ENCODE measurements at regions not wholly inside any gene's neighbourhood (a gene's known extent, or its start where the extent isn't known, plus 50 kb on each side); places are given as distances from the start of the nearest gene placed in this dataset.

GRCh38 chr2:43011158-43011491 lies 215.3 kb downstream of the ZFP36L2 start:
- Histone ChIP-seq H2AK5ac (ENCODE audit: low read depth, low read length) (no peak overlapping the region), H3K9ac (ENCODE audit: low read depth, low read length, poor library complexity) (no peak overlapping the region), H3K27me3 (ENCODE audit: control insufficient read depth in 3 of 3, insufficient read depth in 3 of 3, low read depth in 1 of 3, low read length in 3 of 3) (no peaks in the 10 kb centered on the region), H3K14ac (ENCODE audit: low read length) (no peak overlapping the region), H2BK15ac (ENCODE audit: low read length) (no peak overlapping the region), H4K91ac (ENCODE audit: low read depth, low read length, poor library complexity) (no peak overlapping the region), H3K4ac (ENCODE audit: low read length) (no peak overlapping the region), H2BK12ac (ENCODE audit: low read length) (no peak overlapping the region), H3K79me1 (ENCODE audit: low read depth, low read length) (no peaks in the 10 kb centered on the region), H3K4me1 (ENCODE audit: control insufficient read depth in 2 of 2, insufficient read depth in 1 of 2, low read depth in 1 of 2, low read length in 2 of 2) (peaks cover 5 to 8% of the 10 kb centered on the region in 2 donors), H3K4me2 (ENCODE audit: insufficient read depth, low read length, poor library complexity, severe bottlenecking) (no peak overlapping the region), H3K23ac (ENCODE audit: low read depth, low read length, poor library complexity) (no peak overlapping the region), H2BK120ac (ENCODE audit: low read depth, low read length) (no peak overlapping the region), H2AFZ (ENCODE audit: low read length) (peak overlapping the region; percentile 33), H3K18ac (ENCODE audit: low read length) (no peak overlapping the region), H3K36me3 (replicated peaks in 1 of 2; ENCODE audit: control insufficient read depth in 2 of 2, insufficient read depth in 2 of 2, low read length in 2 of 2) (no peaks in the 10 kb centered on the region), H3K4me3 (ENCODE audit: low read length in 2 of 2) (no peak overlapping the region), H3K9me3 (replicated peaks in 1 of 2; ENCODE audit: control insufficient read depth in 2 of 2, insufficient read depth in 1 of 2, low read depth in 1 of 2, low read length in 2 of 2) (peaks cover 0 to 4% of the 10 kb centered on the region in 2 donors), H3K27ac (replicated peaks; ENCODE audit: low read length) (no peak overlapping the region), H2BK5ac (ENCODE audit: low read length) (no peak overlapping the region), H4K8ac (ENCODE audit: low read depth, low read length) (no peak overlapping the region)
- DNase-seq (ENCODE audit: low spot score): no peak
- no CpG with 5 or more reads among the region's 1 CpG for WGBS, 2 donors (ENCODE audit: extremely low coverage in 2 of 2, insufficient read length in 2 of 2, insufficient replicate concordance in 1 of 2)

GRCh38 chr2:43010438-43011157 lies 215.8 kb downstream of the ZFP36L2 start:
- no peak overlapping the region for H3K4me2 ChIP-seq (ENCODE audit: insufficient read depth, low read length, poor library complexity, severe bottlenecking)
- H3K27me3 ChIP-seq (ENCODE audit: control insufficient read depth in 3 of 3, insufficient read depth in 3 of 3, low read depth in 1 of 3, low read length in 3 of 3): no peaks in the 10 kb centered on the region
- peaks cover 0 to 4% of the 10 kb centered on the region in 2 donors for H3K9me3 ChIP-seq (replicated peaks in 1 of 2; ENCODE audit: control insufficient read depth in 2 of 2, insufficient read depth in 1 of 2, low read depth in 1 of 2, low read length in 2 of 2)
- no peak for DNase-seq (ENCODE audit: low spot score)
- H3K23ac ChIP-seq (ENCODE audit: low read depth, low read length, poor library complexity): no peak overlapping the region
- no peak overlapping the region for H2BK5ac ChIP-seq (ENCODE audit: low read length)
- H4K8ac ChIP-seq (ENCODE audit: low read depth, low read length): no peak overlapping the region
- H2AK5ac ChIP-seq (ENCODE audit: low read depth, low read length): no peak overlapping the region
- no peak overlapping the region for H2BK15ac ChIP-seq (ENCODE audit: low read length)
- no peak overlapping the region for H2BK12ac ChIP-seq (ENCODE audit: low read length)
- peak overlapping the region; percentile 33 for H2AFZ ChIP-seq (ENCODE audit: low read length)
- no peak overlapping the region for H3K14ac ChIP-seq (ENCODE audit: low read length)
- H3K36me3 ChIP-seq (replicated peaks in 1 of 2; ENCODE audit: control insufficient read depth in 2 of 2, insufficient read depth in 2 of 2, low read length in 2 of 2): no peaks in the 10 kb centered on the region
- no peak overlapping the region for H3K9ac ChIP-seq (ENCODE audit: low read depth, low read length, poor library complexity)
- H2BK120ac ChIP-seq (ENCODE audit: low read depth, low read length): no peak overlapping the region
- H4K91ac ChIP-seq (ENCODE audit: low read depth, low read length, poor library complexity): no peak overlapping the region
- no peak overlapping the region for H3K4me3 ChIP-seq (ENCODE audit: low read length in 2 of 2)
- H3K18ac ChIP-seq (ENCODE audit: low read length): no peak overlapping the region
- H3K79me1 ChIP-seq (ENCODE audit: low read depth, low read length): no peaks in the 10 kb centered on the region
- no peak overlapping the region for H3K27ac ChIP-seq (replicated peaks; ENCODE audit: low read length)
- WGBS, 2 donors (ENCODE audit: extremely low coverage in 2 of 2, insufficient read length in 2 of 2, insufficient replicate concordance in 1 of 2): no CpG with 5 or more reads among the region's 5 CpGs
- peaks cover 5 to 8% of the 10 kb centered on the region in 2 donors for H3K4me1 ChIP-seq (ENCODE audit: control insufficient read depth in 2 of 2, insufficient read depth in 1 of 2, low read depth in 1 of 2, low read length in 2 of 2)
- H3K4ac ChIP-seq (ENCODE audit: low read length): no peak overlapping the region

GRCh38 chr2:43009448-43009847 lies 217.0 kb downstream of the ZFP36L2 start:
- Histone ChIP-seq H3K79me1 (ENCODE audit: low read depth, low read length) (no peaks in the 10 kb centered on the region), H2BK12ac (ENCODE audit: low read length) (no peak overlapping the region), H2AK5ac (ENCODE audit: low read depth, low read length) (no peak overlapping the region), H3K4me1 (ENCODE audit: control insufficient read depth in 2 of 2, insufficient read depth in 1 of 2, low read depth in 1 of 2, low read length in 2 of 2) (peaks cover 7 to 12% of the 10 kb centered on the region in 2 donors), H3K27me3 (ENCODE audit: control insufficient read depth in 3 of 3, insufficient read depth in 3 of 3, low read depth in 1 of 3, low read length in 3 of 3) (no peaks in the 10 kb centered on the region), H4K91ac (ENCODE audit: low read depth, low read length, poor library complexity) (no peak overlapping the region), H4K8ac (ENCODE audit: low read depth, low read length) (no peak overlapping the region), H3K4me3 (ENCODE audit: low read length in 2 of 2) (no peak overlapping the region), H3K36me3 (replicated peaks in 1 of 2; ENCODE audit: control insufficient read depth in 2 of 2, insufficient read depth in 2 of 2, low read length in 2 of 2) (no peaks in the 10 kb centered on the region), H3K9ac (ENCODE audit: low read depth, low read length, poor library complexity) (no peak overlapping the region), H3K27ac (replicated peaks; ENCODE audit: low read length) (no peak overlapping the region), H3K18ac (ENCODE audit: low read length) (no peak overlapping the region), H3K23ac (ENCODE audit: low read depth, low read length, poor library complexity) (no peak overlapping the region), H2BK120ac (ENCODE audit: low read depth, low read length) (no peak overlapping the region), H3K4ac (ENCODE audit: low read length) (no peak overlapping the region), H2BK15ac (ENCODE audit: low read length) (no peak overlapping the region), H3K14ac (ENCODE audit: low read length) (no peak overlapping the region), H2AFZ (ENCODE audit: low read length) (no peak overlapping the region), H2BK5ac (ENCODE audit: low read length) (no peak overlapping the region), H3K4me2 (ENCODE audit: insufficient read depth, low read length, poor library complexity, severe bottlenecking) (no peak overlapping the region), H3K9me3 (replicated peaks in 1 of 2; ENCODE audit: control insufficient read depth in 2 of 2, insufficient read depth in 1 of 2, low read depth in 1 of 2, low read length in 2 of 2) (peaks cover 0 to 4% of the 10 kb centered on the region in 2 donors)
- WGBS, 2 donors (ENCODE audit: extremely low coverage in 2 of 2, insufficient read length in 2 of 2, insufficient replicate concordance in 1 of 2): no CpG with 5 or more reads among the region's 5 CpGs
- DNase-seq (ENCODE audit: low spot score): no peak

- Histone ChIP-seq H3K4me3 (ENCODE audit: low read length in 2 of 2) (no peak overlapping the region), H4K91ac (ENCODE audit: low read depth, low read length, poor library complexity) (no peak overlapping the region), H3K36me3 (replicated peaks in 1 of 2; ENCODE audit: control insufficient read depth in 2 of 2, insufficient read depth in 2 of 2, low read length in 2 of 2) (no peaks in the 10 kb centered on the region), H3K4me2 (ENCODE audit: insufficient read depth, low read length, poor library complexity, severe bottlenecking) (no peak overlapping the region), H3K4ac (ENCODE audit: low read length) (no peak overlapping the region), H3K9ac (ENCODE audit: low read depth, low read length, poor library complexity) (no peak overlapping the region), H3K14ac (ENCODE audit: low read length) (no peak overlapping the region), H2BK120ac (ENCODE audit: low read depth, low read length) (no peak overlapping the region), H4K8ac (ENCODE audit: low read depth, low read length) (no peak overlapping the region), H2AK5ac (ENCODE audit: low read depth, low read length) (no peak overlapping the region), H3K79me1 (ENCODE audit: low read depth, low read length) (no peaks in the 10 kb centered on the region), H2BK5ac (ENCODE audit: low read length) (no peak overlapping the region), H2BK12ac (ENCODE audit: low read length) (no peak overlapping the region), H3K23ac (ENCODE audit: low read depth, low read length, poor library complexity) (no peak overlapping the region), H3K27me3 (ENCODE audit: control insufficient read depth in 3 of 3, insufficient read depth in 3 of 3, low read depth in 1 of 3, low read length in 3 of 3) (no peaks in the 10 kb centered on the region), H3K18ac (ENCODE audit: low read length) (no peak overlapping the region), H2BK15ac (ENCODE audit: low read length) (no peak overlapping the region), H3K4me1 (ENCODE audit: control insufficient read depth in 2 of 2, insufficient read depth in 1 of 2, low read depth in 1 of 2, low read length in 2 of 2) (peaks cover 6 to 12% of the 10 kb centered on the region in 2 donors), H3K9me3 (replicated peaks in 1 of 2; ENCODE audit: control insufficient read depth in 2 of 2, insufficient read depth in 1 of 2, low read depth in 1 of 2, low read length in 2 of 2) (peaks cover 0 to 4% of the 10 kb centered on the region in 2 donors), H3K27ac (replicated peaks; ENCODE audit: low read length) (no peak overlapping the region), H2AFZ (ENCODE audit: low read length) (no peak overlapping the region)
- no peak for DNase-seq (ENCODE audit: low spot score)
- WGBS, 2 donors (ENCODE audit: extremely low coverage in 2 of 2, insufficient read length in 2 of 2, insufficient replicate concordance in 1 of 2): no CpG with 5 or more reads among the region's 4 CpGs
Measured at GRCh38 chr2:43008388-43008787, 216.0 kb upstream of the HAAO start.

Measured in neuronal stem cell (in vitro differentiated cells).